GM11168 (cell line): ENCODE measurements at regions not wholly inside any gene's neighbourhood (a gene's known extent, or its start where the extent isn't known, plus 50 kb on each side); places are given as distances from the start of the nearest gene placed in this dataset.
"Not testable (repeated sequence)": the region's sequence is repeated elsewhere in the genome, so short reads cannot be mapped to it uniquely, and the experiment has no call there.

Experiments used
- in situ Hi-C: fragments of 300-500 bp; cut with MboI; formaldehyde crosslinking; loops from one replicate; pipeline ENCODE4 v1.12.0; 2022; ENCODE audit warnings: low sequenced_read_pairs; ENCODE audit not compliant: unreplicated experiment

DNA sequence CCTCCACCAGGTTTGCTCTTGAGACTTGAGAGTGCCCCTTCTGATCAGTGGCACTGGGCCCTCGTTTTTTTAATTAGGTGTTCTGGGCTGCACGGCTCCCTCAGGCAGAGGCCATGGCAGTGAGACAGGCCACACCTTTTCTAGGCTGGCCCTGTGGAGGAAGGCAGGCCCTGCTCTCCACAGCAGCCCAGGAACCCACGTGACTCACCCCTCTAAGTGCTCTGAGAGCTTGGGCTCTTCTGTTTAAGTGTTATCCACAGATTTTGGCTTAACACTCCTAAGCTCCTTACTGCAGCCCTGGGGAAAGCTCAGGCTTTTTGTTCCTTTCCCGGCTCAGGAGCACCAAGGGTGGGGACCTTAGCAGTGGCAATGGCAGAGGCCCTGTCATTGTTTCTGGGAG lies 463.2 kb upstream of the GBE1 start:
- in situ Hi-C loops, result no loop called here

GRCh38 chr3:82222401-82222800 lies 461.0 kb upstream of the GBE1 start:
- in situ Hi-C loops, result no loop called here

- in situ Hi-C loops, result no loop called here
Observed at GRCh38 chr3:82217571-82217970, 456.1 kb upstream of the GBE1 start.

DNA sequence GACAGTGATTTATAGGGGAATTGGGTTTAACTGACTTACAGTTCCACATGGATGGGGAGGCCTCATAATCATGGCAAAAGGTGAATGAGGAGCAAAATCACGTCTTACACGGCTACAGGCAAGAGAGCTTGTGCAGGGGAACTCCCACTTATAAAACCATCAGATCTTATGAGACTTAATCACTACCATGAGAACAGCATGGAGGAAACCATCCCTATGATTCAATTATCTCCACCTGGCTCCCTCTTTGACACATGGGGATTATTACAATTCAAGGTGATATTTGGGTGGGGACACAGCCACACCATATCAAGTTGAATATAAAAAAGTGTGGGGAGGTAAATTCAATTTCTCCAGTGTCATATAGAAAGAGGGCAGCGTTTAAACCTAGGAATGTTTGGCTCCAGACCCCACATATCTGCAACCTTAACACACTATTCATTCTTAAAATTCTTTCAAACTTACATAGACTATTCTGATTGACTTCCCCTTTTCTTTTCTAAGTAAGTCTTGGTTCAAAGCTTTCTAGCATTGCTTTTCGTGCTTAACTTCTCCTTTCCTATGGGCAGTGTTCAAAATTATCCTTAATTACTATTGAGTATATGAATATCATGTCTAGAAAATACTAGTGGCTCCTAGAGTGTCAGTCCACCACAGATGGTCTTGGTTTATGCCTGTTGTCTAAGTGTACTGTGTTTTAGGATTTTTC lies 446.7 kb upstream of the GBE1 start:
- in situ Hi-C loops, result no loop called here

DNA sequence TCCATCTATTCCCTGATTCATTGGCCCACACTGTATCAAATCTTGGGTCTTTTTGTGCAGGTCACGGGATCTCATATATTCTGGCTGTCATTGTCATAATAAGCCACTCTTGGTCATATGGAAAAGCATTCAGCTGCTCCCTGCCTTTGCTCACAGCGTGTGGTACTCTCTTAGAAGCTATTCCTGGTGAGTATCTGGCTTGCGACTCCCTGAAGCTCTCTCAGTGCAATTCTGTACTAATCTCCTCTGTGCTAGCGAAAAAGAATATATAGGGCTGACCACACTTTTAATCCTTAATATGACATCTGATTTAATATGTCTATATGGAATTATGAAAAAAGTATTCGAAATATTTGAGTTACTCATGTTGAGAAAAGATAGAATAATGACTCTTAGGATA lies 440.8 kb upstream of the GBE1 start:
- in situ Hi-C loops, result no loop called here

DNA sequence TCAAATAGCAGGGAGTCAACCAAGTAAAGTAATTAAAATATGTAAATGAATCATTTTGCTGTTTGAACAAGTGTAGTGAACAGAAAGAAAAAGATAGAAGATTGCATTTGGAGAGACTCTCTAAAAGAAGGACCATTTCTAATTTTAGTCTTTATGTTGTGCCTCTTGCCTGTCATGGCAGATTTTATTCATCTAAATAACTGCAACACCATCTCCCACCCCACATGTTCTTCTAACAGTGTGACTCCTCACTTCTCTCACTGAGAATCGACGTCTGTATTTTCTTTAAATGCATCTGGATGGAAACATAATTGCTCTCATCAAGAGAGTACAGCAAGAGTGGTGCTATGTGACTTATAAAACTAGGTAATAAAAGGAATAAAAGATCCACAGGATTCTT lies 439.9 kb upstream of the GBE1 start:
- in situ Hi-C loops, result no loop called here

DNA sequence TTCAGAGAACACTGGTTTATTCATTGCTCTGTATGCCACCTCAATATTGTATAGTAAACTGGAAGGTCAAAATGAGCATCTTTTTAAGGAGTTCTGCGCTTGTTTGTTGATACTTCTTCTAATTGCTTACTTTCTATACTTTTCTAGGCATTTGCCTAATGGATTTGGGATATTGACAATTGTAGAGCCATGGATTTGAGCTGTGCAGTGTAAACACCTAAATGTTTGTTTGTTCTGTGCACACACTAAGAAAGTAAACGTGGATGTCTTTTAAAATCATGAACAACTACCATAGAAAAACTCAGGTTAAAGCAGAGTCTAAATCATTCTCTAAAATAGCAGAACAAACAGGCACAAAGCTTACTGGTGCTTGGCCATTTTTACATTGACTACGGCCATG lies 436.6 kb upstream of the GBE1 start:
- in situ Hi-C loops, result no loop called here

GRCh38 chr3:82196645-82197044 lies 435.2 kb upstream of the GBE1 start:
- in situ Hi-C loops, result no loop called here

DNA sequence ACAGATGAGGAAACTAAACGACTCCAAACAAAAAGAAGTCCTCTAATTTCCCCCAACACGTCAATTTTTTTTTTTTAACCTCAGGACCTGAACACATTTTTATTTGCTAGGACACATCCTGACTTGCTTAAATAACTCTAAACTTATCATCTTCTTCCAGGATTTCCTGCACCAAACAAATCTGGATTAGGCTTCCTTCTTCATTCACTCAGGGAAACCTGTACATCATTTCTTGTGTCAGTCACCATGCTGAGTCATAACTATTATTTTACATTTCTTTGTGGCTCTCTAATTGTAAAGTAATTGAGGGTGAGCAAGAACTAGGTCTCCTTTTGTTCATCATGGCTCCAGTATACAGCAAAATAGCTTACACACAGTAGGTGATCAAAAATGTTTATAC lies 433.4 kb upstream of the GBE1 start:
- in situ Hi-C loops, result no loop called here

DNA sequence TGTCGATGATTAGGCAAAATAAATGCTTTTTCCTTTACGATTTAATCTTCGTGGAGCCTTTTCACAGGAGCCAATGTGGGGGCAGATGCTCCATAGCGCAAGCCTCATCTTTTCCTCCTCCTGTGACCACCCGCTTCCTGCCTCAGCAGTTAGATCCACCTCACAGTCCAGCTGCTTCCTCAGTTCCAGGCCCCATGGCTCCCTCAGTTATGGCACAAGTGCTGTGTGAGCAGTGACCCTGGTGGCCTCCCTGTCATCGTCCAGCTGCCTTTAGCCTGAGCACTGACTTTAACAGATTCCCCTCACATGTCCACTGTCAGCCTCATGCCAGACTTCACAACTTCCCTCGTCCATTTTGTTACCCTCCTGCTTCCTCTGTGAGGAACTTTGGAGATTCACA lies 424.6 kb upstream of the GBE1 start:
- in situ Hi-C loops, result no loop called here

GRCh38 chr3:82179291-82179690 lies 417.8 kb upstream of the GBE1 start:
- in situ Hi-C loops, result no loop called here

GRCh38 chr3:82178291-82178690 lies 416.8 kb upstream of the GBE1 start:
- in situ Hi-C loops, result no loop called here

DNA sequence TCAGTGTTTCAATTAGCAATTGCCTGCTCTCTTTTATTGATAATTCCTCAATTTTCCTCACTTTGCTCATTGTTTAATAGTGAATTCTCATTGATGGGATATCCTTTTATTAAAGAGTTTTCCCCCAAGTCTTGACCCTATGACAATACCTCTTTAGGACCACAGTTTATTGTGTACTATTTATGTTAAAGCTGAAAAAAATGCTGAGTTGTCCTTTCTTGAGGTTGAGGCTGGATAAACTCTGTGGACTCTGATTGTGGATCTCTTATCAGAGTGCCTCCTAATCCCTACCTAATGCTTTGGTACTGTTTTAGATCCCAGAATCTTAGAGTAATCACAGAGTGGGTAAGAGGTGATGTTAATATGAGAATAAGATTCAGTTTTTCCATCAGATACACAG lies 416.3 kb upstream of the GBE1 start:
- in situ Hi-C loops, result no loop called here

DNA sequence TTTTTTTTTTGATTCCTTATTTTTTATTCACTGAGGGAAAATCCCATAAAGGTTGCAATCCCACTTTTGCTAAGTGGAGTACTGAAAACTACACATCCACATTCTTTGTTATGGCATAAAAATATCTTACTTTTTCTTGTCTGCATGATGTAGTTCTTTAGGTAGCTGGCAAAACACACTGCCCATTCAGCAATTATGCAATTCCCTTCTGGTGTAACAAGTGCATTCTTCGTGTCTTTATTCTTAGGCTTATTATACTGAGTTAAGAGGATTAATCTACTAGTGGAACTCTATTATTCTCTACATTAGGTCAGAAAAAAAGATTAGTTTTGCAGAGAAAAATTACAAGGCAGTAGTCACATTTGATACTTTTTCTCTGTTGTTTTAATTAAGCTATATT lies 403.8 kb upstream of the GBE1 start:
- in situ Hi-C loops, result no loop called here

DNA sequence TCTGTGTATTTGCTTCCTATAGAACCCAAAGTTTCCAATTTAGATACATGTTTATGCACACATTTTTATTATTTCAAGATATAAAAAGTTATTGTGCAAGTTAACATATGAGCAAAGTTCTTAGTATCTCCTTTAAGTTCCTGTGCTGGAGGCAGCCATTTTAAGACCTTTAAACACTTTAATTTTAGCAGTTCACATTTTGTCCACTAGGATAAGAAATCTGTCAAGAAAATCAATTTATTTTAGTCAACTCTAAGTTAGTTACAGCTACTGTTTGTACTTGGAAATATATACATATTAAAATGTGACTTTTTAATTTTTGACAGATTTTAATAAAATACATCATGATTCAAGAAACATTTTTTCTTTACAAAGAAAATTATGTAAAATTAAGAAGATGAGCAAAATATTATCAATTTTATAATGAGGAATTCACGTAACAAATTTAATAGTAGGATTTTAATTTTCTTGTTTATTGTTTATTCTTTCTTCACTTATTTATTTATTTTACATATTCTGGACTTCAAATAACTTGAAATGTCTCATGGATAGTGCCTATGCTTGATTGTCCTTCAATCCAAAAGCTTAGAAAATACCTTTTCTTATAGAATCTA lies 402.6 kb upstream of the GBE1 start:
- in situ Hi-C loops, result no loop called here

DNA sequence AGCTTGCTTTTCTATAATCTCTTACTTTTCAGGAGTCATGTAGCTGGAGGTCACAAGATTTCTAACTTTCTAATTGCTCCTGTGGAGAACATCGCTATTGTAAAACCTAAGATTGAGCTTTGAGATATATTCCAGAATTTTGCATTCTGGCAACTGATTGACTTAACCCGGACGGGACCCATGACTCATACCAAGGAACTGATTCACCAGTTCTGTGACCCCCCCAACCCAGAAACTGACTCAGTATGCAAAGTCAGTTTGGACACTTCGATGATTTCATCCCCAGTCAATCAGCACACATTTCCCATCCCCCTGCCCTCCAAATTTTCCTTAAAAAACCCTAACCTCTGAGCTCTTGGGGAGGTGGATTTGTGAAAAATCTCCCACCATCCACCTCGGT lies 396.5 kb upstream of the GBE1 start:
- in situ Hi-C loops, result no loop called here

GRCh38 chr3:82153892-82154291 lies 392.4 kb upstream of the GBE1 start:
- in situ Hi-C loops, result not testable (repeated sequence)

- in situ Hi-C loops, result loop anchor here (5.0 kb wide), 1 partner anchor 478 kb away; no protein-coding TSS in a partner anchor
Observed at GRCh38 chr3:82145742-82146141, 384.3 kb upstream of the GBE1 start.

DNA sequence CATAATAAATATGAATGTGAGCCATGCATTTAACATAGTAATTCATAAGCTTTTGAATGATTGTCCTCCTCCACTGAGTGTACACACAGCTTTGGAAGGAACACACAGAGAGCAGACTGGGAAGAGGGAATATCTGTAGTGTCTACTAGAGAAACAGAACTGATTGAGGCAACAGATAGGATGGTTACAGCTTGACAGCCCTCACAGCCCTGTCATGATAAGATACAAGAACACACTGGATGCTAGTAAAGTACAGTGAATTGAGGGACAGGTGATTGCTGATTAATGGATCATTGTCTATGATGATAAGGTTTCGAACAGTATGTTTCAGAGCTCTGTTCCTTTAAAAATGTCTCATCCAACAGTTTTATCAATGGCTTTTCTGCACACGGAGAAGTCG lies 383.4 kb upstream of the GBE1 start:
- in situ Hi-C loops, result loop anchor here (5.0 kb wide), 1 partner anchor 478 kb away; no protein-coding TSS in a partner anchor

GRCh38 chr3:82143661-82144412 lies 382.4 kb upstream of the GBE1 start:
- in situ Hi-C loops, result no loop called here

- in situ Hi-C loops, result no loop called here
Observed at GRCh38 chr3:82141592-82141991, 380.1 kb upstream of the GBE1 start.
